GM18505 (cell line): ENCODE measurements at regions not wholly inside any gene's neighbourhood (a gene's known extent, or its start where the extent isn't known, plus 50 kb on each side); places are given as distances from the start of the nearest gene placed in this dataset.
"Not testable (repeated sequence)": the region's sequence is repeated elsewhere in the genome, so short reads cannot be mapped to it uniquely, and the experiment has no call there.

Source experiments
- ATAC-seq: cut with Tn5 transposase; IDR thresholded peaks from one replicate; pipeline ENCODE4 v1.9.1; 2021; ENCODE audit not compliant: unreplicated experiment
- POLR2A ChIP-seq: IDR thresholded peaks from 4 replicates; pipeline ENCODE4 v1.6.1; 2011; ENCODE audit warnings: borderline replicate concordance; ENCODE audit not compliant: insufficient read depth, insufficient read length; ENCODE audit errors: extremely low read depth

GRCh38 chr10:28470873-28471651 lies 61.9 kb upstream of the WAC start:
- no peak for ATAC-seq
- TF ChIP-seq POLR2A, result no peak

DNA sequence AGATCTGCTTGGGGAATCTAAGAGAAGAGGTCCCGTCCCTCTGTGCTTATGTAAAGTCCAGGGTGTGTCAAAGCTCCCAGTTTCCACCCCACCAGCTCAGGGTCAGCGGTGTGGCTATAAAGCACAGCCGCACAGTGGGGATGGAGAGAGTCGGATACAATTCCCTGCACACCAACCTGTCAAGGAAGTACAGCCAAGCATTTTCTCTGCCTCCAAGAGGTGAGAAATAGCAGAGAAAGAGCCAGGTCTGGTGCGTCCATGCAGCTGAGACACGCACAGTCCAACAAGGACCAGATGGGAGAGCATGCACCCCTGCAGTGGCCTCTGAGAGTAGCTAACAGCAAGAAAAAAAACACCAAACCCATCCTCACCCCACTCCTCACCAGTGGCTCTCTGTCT lies 61.3 kb upstream of the WAC start:
- no peak for ATAC-seq

GRCh38 chr10:28478646-28479045 lies 54.3 kb upstream of the WAC start:
- no peak for TF ChIP-seq POLR2A
- ATAC-seq, result no peak

More for the DNA sequence above, 61.3 kb upstream of the WAC start:
- TF ChIP-seq POLR2A, result no peak

DNA sequence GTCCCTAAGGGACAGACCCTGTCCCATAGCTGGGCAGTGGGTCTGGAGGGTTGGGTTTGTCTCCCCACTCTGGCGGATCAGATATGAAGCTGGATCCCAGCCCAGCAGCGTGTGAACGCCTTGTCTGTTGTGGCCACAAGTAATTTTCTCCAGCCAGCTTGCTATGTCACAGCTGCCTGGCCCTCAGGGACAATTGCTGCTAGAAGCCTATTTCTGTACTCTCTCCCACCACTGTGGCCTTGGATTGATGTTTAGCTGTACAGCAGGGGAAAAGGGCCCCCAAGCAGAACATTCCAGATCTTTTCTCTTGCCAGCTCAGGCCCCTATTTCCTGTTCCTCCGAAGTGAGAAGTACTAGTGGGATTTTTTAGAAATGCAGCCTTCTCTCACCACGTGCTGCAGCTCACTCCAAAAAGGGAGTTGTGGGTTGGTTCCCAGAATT lies 53.5 kb upstream of the WAC start:
- no peak for ATAC-seq

GRCh38 chr10:28479927-28480627 lies 52.8 kb upstream of the WAC start:
- TF ChIP-seq POLR2A, result no peak
- ATAC-seq, result no peak

More for the DNA sequence above, 53.5 kb upstream of the WAC start:
- no peak for TF ChIP-seq POLR2A

- ATAC-seq, result no peak
- TF ChIP-seq POLR2A, result no peak
These were observed 52.3 kb upstream of the WAC start for GRCh38 chr10:28480628-28480965.

DNA sequence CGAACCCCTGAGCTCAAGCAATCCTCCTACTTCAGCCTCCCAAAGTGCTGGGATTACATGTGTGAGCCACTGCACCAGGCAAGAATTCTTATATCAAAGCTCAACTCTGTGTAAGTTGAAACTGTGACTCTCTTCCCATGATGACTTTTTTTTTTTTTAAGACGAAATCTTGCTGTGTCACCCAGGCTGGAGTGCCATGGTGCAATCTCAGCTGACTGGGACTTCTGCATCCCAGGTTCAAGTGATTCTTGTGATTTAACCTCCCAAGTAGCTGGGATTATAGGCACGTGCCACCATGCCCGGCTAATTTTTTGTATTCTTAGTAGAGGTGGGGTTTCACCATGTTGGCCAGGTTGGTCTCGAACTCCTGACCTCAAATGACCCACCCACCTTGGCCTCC lies 51.6 kb upstream of the WAC start:
- ATAC-seq, result not testable (repeated sequence)

DNA sequence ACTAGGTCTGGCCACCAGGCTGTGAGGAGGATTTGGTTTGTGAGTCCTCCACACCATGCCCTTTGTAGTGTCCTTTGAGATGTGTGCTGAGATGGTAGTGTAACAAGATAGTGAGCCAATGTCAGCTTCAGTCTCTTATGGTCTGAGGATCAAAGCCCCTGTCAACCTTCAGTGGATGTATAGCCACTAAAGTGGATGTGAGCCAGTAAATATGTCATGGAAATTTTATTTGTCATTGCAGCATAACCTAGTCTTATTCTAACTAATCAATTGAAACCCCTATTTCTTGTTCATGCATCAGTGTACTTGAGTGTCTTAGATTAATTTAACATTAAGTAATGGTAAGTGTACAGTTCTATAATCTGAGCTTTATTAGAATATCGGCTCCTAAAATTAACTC lies 51.0 kb upstream of the WAC start:
- ATAC-seq, result no peak
- TF ChIP-seq POLR2A, result no peak
